Astrocyte of the cerebellum (primary cell): ENCODE measurements at regions not wholly inside any gene's neighbourhood (a gene's known extent, or its start where the extent isn't known, plus 50 kb on each side); places are given as distances from the start of the nearest gene placed in this dataset.

Experiments
- DNase-seq: peaks from one replicate; pipeline ENCODE4 v3.0.0-alpha.2; 2011; ENCODE audit warnings: low read depth
- H3K4me3 ChIP-seq: 2 replicates; pipeline ENCODE4 v1.5.1; 2011; ENCODE audit warnings: mild to moderate bottlenecking, low read depth, low read length, moderate library complexity
- in situ Hi-C: cut with HindIII; loops from 2 replicates; pipeline ENCODE4 v1.10.0; 2017; ENCODE audit warnings: low sequenced_read_pairs
- TF ChIP-seq, protein P1 (sequence below): IDR thresholded peaks from 2 replicates; pipeline ENCODE4 v1.5.1; 2012; ENCODE audit warnings: low read length, low read depth, moderate library complexity, mild to moderate bottlenecking; ENCODE audit errors: missing control alignments

DNA sequence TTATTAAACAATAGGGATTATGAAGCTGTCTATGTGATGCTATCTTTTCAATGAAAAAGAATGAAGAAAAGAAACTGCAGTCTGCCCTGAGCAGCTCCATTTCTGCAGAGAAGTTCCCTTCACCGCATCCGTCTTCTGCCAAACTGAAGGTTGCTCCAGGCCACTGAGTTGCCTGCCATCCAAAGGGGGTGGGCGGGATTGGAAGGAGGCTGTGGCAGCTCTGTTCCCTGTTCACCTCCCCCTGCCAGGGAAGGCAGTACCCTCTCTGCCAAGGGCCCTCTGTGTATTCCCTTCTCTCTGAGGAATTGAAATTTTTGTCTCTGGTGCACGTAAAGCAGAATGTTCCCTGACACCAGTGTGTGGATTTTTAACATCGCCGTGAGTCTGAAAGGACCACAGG, 243.1 kb upstream of the GHITM start:
- in situ Hi-C loops = no loop called here
- TF ChIP-seq, protein P1, sequence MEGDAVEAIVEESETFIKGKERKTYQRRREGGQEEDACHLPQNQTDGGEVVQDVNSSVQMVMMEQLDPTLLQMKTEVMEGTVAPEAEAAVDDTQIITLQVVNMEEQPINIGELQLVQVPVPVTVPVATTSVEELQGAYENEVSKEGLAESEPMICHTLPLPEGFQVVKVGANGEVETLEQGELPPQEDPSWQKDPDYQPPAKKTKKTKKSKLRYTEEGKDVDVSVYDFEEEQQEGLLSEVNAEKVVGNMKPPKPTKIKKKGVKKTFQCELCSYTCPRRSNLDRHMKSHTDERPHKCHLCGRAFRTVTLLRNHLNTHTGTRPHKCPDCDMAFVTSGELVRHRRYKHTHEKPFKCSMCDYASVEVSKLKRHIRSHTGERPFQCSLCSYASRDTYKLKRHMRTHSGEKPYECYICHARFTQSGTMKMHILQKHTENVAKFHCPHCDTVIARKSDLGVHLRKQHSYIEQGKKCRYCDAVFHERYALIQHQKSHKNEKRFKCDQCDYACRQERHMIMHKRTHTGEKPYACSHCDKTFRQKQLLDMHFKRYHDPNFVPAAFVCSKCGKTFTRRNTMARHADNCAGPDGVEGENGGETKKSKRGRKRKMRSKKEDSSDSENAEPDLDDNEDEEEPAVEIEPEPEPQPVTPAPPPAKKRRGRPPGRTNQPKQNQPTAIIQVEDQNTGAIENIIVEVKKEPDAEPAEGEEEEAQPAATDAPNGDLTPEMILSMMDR = no peak
- H3K4me3 ChIP-seq = no peak overlapping the region
- no peak for DNase-seq

DNA sequence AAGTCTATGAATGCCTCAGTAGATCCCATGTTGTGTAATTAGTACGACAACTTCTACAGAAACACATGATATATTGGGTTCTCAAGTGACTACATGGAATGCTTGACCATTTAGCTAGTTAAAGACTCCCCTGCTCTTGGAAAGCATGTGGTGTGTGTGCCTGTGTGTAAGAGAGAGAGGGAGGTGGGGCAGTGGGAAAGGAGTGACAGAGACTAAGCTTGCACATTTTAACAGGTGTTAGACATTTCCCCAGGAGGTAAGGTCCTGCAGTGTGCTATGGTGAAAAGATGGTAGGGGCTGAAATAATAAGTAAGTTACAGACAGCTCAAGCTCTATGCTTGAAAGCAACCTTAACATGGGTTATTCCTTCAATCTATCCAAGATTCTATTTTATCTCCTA, 241.7 kb upstream of the GHITM start:
- TF ChIP-seq, protein P1 = no peak

DNA sequence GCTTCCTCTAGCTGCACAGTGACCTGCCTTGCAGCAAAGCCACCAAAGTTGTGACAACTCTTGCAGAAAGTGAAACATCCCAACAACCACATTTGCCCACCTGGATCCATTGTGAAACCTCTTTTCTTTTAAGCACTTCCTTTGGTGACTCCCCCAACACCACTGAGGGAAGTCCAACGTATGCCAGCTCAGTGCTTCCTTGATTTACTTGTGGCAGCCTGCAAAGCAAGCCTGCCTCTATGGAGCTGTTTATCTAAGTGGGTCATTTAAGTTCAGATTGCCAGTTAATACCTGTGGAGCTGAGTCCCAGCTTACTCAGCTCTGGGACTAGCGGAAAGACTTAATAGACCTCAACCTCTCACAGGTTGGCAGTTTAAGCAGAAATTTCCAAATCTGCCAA, 230.8 kb upstream of the GHITM start:
- no peak overlapping the region for H3K4me3 ChIP-seq
- TF ChIP-seq, protein P1 = no peak

More for the DNA sequence above, 241.7 kb upstream of the GHITM start:
- no peak overlapping the region for H3K4me3 ChIP-seq
- DNase-seq = no peak
- in situ Hi-C loops = no loop called here

DNA sequence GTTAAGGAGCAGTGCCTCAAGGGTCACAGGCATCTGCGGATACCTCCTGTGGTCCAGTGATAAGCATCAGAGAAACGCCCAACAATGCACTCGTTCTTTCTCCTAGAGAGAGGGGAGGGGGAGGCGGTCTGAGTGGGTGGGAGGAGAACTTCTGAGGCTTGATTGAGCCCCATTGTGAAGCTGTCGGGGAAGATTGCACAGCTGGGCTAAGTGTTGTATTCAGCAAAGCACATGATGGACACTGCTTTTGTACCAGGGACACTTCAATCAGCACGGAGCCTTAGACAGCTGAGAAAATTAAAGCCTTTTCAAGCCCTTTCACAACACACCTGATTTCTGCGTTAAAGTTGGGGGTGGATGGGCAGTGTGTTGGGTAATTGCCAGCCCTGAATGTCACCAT, 230.3 kb upstream of the GHITM start:
- TF ChIP-seq, protein P1 = no peak
- in situ Hi-C loops = no loop called here
- no peak for DNase-seq
- H3K4me3 ChIP-seq = no peak overlapping the region

More for the DNA sequence above, 230.8 kb upstream of the GHITM start:
- in situ Hi-C loops = no loop called here
- DNase-seq = no peak

DNA sequence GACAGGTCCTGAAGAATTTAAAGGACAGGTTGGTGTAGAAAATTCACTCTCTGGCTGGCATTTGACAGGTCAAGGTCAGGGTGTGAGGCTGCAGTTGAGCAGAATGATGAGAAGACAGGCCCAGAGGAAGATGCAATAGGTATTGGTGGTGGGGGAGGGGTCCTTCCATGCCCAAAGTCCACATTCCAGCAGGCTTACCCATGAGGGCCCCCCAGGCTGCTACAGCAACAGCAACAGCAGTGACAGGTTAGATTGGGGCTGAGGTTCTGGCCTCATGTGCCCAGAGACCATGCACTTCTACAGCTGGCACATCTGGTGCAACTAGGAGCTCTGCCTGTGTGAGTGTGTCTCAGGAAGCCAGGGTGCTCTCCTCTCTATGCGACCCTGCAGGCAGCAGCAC, 223.5 kb upstream of the GHITM start:
- in situ Hi-C loops = no loop called here
- TF ChIP-seq, protein P1 = no peak
- no peak overlapping the region for H3K4me3 ChIP-seq
- DNase-seq = no peak

DNA sequence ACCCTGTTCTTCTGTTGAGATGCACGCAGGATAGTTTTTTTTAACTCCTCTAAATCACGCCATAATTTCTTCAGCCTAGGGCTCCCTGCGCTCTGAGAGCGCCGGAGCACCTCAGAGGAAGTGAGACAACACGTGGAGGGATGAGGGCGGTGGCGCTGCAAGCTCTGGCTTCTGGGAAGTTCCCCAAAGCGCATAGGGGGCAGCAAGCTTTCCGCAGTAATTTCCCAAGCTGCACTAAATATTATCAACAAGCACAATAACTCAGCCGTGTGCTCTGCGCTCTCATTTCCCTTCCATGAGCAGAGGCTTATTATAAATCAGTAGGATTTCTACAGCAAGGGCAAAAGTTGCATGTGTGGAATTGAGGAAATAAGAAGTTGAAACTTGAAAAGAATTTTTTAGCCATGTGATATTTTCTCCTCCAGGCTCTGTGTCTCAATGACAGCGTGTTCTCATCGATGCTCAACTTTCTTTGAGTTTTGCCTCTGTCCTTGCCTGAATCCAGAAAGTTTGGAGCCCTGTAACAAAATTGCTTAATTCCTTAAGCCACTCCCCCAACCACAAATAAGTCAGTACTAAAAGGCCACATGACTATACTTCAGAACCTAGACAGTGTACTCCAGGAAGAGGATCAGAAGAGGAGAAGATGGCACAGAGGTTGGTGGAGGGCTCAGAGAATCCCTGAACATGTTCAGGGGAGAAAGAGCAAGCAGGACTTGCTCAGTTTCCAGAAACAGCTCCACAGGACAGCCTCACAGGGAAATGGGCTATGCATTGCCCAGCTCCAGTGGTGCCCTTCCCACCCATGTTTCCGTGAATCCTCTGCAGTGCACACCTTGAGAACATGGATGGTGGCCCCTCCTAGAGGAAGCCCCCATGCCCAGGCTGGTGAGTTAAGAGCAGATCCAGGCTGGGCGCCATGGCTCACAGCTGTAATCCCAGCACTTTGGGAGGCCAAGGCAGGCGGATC, 221.5 kb upstream of the GHITM start:
- in situ Hi-C loops = no loop called here
- TF ChIP-seq, protein P1 = no peak
- H3K4me3 ChIP-seq = no peak overlapping the region
- DNase-seq = no peak
